HL-60 (cell line): ENCODE measurements at regions not wholly inside any gene's neighbourhood (a gene's known extent, or its start where the extent isn't known, plus 50 kb on each side); places are given as distances from the start of the nearest gene placed in this dataset.

Experiments
- CTCF ChIP-seq: IDR thresholded peaks from one replicate; pipeline ENCODE4 v1.5.1; 2011; ENCODE audit warnings: low read length, control low read depth, inconsistent platforms; ENCODE audit not compliant: insufficient read depth
- GABPA ChIP-seq: IDR thresholded peaks from 2 replicates; pipeline ENCODE4 v1.6.1; 2012; ENCODE audit warnings: low read depth
- POLR2AphosphoS5 ChIP-seq: IDR thresholded peaks from 2 replicates; pipeline ENCODE4 v1.6.1; 2012; ENCODE audit warnings: low read depth

GRCh38 chr16:85488414-85488813 lies 124.7 kb upstream of the GSE1 start:
- TF ChIP-seq CTCF = no peak
- TF ChIP-seq POLR2AphosphoS5 = no peak
- TF ChIP-seq GABPA = no peak
